DMS153 treated with DMSO at 0.1 percent for 48 hours (cell line): ENCODE measurements at regions not wholly inside any gene's neighbourhood (a gene's known extent, or its start where the extent isn't known, plus 50 kb on each side); places are given as distances from the start of the nearest gene placed in this dataset.

Experiments
- DNase-seq: peaks from one replicate; lab custom pipeline; 2025; ENCODE audit not compliant: unreplicated experiment; lab: John Stamatoyannopoulos, UW

DNA sequence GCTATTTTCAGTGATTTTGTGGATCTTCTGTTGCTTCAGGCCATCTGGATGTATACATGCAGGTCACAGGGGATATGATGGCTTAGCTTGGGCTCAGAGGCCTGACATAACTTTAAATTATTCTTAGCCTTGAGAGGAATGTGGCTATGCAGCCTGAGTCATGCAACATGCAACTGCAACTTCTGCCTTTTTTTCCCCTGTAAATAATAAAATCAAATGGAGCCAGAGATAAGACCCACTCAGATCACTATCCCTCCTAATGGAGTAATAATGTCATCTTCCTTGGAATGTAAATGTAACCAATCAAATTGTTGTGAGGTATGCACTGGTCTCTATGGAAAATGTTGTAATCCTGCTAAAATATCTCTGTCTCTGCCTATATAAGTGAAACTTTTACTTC is 54.9 kb downstream of the MAGEB17 start:
- DNase-seq: no peak

DNA sequence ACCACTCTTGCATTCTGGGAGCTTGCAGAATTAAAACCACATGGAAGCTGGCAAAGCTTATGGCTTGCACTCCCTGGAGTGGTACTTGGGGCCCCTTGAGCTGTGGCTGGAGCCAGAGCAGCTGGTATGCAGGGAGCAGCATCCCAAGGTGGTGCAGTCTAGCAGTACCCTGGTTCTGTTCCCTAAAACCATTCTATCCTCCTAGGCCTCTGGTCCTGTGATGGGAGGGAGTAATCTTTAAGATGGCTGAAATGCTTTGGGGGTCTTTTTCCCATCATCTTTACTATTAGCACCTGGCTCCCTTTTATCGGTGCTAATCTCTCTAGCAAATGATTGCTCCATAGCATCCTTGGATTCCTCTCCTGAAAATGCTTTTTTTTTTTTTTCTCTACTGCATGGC is 56.1 kb downstream of the MAGEB17 start:
- DNase-seq: no peak

DNA sequence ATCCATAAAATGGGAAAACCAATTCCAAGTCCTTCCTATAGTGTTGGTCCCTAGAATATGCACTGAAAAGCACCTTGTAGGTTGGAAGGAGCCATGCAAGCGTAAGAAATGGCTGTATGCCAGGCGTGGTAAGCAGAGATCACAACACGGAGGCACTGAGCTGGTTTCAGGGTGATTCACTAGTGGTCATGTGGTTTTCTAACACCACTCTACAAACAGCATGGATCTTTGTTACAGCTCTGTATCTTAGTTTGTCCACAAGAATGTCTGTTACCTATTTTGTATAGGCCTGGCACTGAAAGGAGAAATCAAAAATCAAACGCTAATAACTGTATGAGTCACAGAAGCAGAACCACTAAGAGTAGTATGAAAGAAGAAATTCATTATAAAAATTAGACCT is 71.9 kb downstream of the MAGEB17 start:
- no peak for DNase-seq

DNA sequence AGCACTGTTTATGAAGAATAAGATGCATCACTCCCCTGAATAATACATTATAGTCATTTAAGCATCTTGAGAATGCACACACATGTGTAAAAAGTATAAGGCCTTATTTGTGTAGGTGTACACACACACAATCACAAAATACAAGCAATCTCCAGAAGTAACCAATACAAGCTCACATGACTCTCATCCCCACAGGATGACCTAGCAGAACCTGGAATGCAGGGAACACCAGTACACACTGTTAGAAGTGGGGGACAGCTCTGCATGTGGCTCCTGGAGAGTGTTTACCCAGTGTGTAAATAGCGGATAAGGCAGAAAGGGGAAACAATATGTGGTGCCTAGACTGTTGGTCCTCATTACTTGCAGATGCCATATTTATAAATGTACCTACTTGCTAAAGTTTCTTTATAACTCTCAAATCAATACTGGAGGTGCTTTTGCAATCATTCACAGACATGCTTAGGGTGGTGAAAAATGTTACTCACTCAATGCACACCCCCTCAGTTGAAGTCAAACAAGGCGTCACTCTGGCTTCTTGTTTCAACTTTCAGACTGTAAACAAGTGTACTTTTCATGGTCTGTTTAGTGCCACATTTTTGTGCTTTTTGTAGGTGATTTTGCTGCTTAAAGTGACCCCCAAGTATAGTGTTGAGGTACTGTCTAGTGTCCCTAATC is 73.1 kb downstream of the MAGEB17 start:
- no peak for DNase-seq

DNA sequence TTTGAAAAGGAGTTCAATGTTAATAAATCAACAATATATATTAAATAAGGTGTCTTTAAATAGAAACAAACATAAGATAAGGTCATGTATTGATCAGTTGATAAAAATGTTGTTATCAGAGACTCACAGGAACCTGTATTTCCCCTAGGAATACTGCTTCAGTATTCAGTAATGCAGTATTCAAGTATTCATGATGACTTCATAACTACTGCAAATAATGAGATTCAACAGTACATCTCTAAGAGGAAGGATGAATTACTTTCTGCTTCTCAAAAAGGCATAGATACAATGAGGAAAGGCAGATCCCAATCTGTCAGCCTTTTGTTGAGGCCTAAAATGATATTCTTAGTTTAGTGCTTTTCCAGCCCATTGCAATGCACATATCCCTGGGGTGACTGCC is 73.7 kb downstream of the MAGEB17 start:
- no peak for DNase-seq

DNA sequence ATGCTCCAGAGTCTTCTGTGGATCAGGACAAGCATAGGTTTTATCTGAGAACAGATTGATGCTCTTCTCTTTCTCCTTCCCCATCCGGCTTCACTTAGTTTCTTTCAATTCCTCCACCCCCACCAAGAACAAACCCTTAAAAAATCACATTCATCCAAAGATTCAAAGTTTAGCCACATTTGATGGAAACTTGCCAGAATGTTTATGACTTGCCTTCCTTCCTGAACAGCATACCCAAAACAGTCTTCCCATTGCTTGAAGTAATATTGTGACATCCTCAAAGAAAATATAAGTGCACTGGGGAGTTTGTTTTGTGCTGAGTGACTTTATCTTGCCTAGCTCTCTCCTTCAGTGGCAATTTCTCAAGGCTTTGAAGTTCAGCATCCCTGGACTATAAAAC is 83.0 kb downstream of the MAGEB17 start:
- no peak for DNase-seq

DNA sequence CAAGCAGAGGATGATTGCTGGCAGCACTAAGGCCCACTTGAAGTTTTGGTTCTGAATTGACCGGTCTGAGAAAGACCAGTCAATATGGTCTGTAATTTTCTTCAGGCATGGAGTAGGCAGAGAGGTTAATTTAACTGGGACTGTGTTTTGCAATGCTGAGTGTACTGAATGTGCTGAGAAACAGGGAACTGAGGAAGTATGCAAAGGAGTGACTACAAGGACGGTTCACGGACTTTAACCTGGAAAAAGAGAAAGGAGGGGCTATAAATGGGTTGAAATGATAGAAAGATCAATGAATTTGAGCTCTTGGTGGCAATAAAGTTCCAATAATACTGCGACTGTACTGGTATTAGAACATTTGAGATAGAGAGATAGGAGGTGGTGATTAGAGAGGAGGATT is 84.5 kb downstream of the MAGEB17 start:
- no peak for DNase-seq

DNA sequence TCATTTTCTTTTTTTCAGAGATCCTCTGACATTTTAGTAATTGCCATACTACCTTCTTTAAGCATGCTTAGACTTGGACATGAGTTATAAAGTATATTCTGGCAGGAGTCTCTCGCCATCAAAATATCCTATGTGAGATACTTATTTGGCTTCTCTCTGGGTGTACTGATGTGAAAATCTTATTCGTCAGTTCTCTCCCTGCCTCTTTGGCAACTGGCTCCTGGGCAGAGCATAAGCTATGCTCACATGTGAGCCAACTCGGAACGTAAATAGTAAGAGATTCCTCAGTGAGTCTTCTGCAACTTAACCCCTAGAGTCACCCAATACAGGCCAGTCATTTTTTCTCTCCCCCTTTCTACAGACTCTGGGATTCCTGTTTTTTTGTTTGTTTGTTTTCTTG is 91.6 kb downstream of the MAGEB17 start:
- no peak for DNase-seq

DNA sequence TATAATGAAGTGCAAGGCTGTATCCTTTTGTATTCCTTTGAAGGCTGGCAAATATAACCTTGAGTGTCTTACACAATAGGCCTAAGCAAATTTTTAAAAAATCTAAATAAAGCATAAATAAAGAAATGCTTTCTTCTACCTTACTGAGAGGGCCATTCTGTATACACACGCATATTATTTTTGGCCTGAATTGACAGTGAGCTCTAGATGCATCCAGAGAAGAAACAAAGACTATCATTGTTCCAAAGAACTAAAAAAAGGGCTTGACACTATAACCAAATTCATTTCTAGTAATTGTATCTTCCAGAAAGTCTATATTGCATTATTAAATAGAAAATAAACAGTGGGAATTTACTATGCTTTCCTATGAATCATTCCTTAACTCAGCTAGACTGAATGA is 100.2 kb downstream of the MAGEB17 start:
- DNase-seq: no peak

DNA sequence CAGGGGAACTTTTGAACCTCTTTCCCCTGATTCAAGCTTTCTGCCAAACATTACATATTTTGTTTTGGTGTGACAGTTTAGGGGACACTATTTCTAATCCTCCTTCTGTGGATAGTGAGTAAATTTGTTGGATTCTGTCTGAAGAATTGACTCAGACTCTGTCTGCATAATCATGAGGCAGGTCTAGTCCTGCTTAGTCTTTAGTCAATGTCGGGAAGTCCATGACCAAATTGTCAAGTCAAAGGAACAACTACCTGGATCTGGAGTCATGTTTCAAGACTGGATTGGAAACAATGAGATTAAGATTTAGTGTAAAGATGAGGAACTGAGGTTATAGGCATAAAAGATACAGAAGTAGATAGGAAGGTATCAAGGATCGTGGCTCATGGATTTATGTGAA is 100.9 kb downstream of the MAGEB17 start:
- no peak for DNase-seq

DNA sequence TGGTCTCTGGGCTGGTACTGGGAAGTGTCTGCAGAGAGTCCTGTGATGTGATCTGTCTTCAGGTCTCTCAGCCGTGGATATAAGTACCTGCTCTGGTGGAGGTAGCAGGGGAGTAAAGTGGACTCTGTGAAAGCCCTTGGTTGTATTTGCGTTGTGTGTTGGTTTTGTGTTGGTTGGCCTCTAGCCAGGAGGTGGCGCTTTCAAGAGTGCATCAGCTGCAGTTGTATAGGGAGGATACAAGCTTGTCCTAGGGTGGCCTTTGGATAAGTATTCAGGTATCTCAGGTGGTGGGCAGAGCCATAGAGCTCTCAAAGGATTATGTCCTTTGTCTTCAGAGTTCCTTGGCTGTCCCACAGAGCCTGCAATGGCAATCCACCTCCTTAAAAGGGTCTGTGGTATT is 111.6 kb downstream of the MAGEB17 start:
- no peak for DNase-seq

DNA sequence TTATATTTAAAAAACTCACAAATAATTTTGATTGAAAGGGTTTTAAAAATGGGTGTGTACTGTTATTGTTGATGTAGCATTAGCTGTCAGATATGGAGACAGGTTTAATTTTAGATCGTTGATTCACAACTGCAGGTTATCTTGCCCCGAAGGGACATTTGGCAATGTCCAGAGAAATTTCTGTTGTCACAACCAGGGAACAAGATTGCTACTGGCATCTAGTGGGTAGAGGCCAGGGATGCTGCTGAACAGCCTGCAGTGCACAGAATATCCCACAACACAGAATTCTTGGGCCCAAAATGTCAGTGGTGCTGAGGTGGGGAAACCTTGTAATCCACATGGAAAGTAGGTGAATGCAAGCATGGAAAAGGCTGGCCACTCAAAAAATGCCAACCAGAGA is 114.9 kb downstream of the MAGEB17 start:
- DNase-seq: no peak

DNA sequence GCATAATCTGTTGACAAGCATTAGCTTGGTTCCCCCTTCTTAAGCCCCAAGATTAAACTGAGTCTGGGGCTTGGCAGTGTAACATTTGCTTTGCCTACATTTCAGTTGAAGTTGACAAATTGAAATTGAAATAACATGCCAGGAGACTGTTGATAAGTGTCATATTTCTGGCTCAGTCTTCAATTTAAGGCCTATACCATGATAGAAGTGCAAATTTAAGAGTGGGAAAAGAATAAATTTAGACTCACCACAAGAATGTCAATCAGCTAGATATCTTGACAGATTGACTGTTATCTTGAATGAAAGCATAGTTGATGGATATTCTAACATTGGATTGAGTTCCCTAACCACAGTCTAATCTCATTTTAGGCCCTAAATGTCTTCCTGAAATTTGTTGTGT is 117.6 kb downstream of the MAGEB17 start:
- DNase-seq: no peak

DNA sequence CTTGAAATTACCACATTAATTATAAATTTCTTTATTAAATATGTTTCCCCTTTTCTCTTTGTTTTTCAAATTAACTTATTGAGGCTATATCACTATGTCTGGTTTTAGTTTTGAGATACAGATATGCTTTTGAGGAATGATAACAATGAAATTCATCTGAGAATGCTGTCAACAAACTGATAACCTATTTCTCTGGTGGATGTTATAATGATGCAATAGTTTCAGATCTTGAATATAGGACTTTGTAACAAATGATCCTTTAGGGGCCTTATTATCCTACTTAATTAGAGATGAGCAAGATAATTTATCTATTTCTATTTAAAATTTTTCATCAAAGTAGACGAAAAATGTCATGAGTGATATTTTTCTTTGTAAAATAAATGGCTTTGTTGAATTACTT is 123.7 kb downstream of the MAGEB17 start:
- DNase-seq: no peak

DNA sequence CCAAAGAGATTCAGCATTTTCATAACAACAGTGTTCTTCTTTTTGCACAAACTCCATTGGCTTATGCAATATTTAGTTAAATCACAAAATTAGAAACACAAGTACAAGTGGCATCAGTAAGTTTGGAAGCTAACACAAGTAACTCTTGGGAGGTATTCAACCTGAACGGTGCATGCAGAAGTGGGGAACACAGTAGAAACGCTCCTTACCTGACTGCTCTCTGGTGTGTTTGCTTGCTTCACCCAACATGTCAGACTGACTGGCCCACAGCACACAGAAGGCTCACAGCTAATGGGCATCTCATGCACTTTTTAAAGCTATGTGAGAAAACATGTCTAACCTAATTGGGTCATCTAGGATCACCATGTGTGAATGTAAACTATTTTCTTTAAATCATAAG is 133.6 kb downstream of the MAGEB17 start:
- DNase-seq: no peak

DNA sequence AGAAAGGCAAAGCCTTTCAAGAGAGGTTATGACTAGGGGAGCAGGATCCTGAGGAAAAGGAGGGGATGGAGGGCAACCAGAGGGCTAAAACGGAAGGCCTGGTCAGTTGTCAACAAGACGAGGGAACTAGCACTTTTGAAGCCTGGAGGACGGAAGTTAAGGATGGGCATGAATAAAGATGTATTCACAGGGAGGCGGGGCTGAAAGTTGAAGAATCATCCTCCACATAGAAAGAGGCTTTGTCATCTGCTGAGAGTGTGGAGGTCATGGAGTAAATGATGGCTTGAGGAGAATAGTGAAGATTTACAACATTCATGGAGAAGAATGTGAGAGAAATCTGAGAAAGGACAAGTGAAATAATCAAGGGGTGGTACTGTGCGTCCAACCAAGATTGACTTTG is 137.5 kb downstream of the MAGEB17 start:
- no peak for DNase-seq

DNA sequence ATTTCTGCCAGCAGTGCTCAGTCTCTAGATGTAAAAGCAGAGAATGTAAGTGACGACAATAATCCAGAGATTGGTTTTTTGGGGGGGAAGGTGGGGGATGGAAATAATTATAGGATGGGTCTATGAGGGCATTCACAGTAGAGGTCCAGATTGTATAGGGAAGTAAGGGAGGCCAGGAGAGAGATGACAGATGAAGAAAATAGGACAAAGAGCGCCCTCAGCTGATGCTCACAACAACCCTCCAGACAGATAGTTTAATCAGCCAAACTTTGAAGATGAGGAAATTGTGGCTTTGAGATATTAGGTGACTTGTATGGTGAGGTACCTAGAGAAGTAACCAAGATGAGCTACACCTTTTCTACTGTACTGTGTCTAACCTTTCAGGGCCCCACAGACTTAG is 137.9 kb downstream of the MAGEB17 start:
- no peak for DNase-seq

DNA sequence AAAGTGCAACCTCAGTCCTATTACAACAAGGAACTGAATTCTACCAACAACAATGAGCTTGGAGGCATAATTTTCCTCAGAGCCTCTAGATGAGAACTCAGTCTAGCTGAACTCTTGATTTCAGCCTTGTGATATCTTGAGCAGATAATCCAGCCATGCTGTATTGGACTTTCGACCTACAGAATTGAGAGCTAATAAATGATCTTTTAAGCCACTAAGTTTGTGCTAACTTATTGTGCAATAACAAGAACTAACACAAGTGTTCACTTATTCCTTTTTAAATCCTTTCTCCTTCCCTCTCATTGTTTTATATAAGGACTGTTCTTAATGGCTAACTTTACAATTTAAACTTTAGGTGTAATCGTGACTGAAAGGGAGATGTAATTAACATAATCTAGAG is 140.7 kb downstream of the MAGEB17 start:
- no peak for DNase-seq

DNA sequence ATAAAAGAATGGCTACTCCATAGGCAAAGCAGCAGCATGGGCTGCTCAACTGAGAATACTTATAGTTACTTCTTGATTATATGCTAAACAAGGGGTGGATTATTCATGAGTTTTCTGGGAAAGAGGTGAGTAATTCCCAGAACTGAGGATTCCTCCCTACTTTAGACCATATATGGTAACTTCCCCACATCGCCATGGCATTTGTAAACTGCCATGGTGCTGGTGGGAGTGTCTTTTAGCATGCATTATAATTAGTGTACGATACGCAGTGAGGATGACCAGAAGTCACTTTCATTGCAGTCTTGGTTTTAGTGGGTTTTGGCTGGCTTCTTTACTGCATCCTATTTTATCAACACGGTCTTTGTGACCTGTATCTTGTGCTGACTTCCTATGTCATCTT is 141.5 kb downstream of the MAGEB17 start:
- no peak for DNase-seq

DNA sequence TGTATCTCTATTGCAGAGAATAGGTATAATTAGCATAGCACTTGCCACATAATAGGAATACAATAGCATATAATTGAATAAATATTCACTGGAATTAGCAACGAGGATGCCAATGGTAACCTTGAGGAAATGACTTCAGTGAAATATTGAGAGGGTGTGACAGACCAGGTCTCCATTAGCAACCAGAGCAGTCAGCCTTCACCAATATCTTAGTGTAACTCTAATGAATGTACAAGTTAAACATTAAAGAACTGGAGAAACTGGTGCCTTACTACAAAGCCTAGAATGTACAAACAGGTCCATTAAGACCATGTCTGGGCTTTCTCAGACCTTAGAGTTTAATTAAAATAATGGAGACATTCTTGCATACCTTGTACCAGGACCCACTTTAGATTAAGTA is 143.0 kb downstream of the MAGEB17 start:
- DNase-seq: no peak

DNA sequence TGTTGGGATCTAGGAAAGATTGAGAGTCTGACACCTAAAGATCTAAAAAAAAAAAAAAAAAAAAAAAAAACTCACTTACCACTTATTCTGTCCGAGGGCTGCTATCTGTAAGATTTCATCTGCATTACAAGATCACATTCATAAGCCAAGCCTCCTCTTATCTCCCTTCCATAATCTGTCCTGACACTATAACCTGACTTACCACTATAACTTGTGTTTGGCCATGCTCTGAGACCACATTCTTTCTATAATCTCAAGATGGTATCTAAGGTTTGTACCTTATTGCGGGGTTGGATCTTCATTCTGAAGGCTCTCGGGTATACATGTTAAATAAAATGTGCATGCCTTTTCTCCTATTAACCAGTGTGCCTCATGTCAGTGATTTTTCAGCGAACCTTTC is 144.4 kb downstream of the MAGEB17 start:
- DNase-seq: no peak

DNA sequence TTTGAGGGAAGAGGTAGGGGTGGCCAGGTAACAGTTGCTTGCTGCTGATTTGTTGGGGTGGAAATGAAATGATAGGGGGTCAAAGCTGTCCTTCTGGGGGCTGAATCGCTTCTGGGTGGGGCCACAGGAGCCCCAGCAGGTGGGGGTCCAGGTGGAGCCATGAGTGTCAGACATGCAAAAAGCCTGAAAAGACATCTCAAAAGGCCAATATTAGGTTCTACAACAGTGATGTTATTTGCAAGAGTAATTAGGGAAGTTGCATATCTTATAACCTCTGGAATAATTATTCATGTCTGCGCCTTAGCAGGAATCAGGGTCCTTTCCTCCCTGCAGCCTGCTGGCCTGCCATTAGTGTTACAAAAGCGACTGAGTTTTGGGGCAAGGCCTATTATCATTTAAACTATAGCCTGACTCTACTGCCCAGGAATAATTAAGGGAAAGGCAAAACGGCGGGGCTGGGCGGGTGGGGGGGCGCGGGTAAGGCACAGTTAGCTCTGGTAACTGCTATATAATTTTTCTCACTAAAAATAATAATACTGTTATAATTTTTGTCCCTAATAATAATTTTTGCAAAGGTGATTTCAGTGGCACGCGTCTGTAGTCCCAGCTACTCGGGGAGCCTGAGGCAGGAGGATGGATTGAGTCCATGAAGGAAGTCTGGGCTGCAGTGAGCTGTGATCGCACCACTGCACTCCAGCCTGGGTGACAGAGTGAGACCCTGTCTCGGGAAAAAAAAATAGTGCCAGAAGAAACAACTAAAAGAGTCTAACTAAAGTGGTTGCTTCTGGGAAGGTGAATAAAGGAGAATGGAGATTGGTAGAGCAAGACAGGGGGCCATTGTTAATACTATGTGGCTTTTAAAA is 145.7 kb downstream of the MAGEB17 start:
- DNase-seq: no peak

DNA sequence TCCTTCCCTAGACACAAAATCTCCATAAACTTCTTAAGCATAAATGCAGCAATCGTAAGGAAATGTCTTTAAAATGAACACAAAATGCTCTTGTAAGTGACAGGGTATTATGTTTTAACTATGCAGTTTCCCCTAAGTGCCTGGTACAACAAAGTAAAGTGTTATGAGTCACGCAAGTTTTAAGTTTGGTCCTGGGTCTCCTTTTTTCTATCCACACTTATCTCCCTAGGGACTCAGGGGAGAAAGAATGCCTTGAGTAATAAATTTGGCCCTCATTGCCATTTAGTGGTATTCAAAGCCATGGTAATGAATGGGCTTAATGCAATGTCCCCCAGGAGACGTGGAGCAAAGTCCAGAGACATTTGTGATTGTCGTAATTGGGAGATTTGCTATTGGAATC is 149.1 kb downstream of the MAGEB17 start:
- no peak for DNase-seq
